ENCODE measurements at regions not wholly inside any gene's neighbourhood (a gene's known extent, or its start where the extent isn't known, plus 50 kb on each side); places are given as distances from the start of the nearest gene placed in this dataset.

DNA sequence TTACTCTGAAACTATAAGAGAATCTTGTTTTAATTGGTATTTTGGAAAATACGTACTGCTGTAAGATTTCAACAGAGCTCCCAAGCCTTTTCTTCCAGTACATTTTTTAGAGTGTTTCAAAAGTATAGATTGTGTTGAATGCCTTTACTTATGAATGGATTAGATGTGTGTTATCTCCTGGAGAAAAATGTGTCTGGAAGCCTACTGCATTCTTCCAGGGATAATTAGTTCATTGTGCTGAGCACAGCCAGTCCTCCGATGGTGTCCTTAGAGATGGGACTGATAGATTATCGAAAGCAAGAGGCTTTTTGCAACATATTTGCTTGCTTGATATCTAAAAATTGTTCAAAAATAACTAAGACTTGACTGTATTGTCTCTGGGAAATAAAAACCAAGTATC lies 114.2 kb downstream of the PLEKHG1 start:
- TF ChIP-seq POLR2A (IDR thresholded peaks at IDR 0.05; ENCODE audit: low read depth, low read length) (no peak), JUN (IDR thresholded peaks at IDR 0.05; ENCODE audit: borderline replicate concordance, insufficient read depth, insufficient read length, low read depth) (no peak), FOS (IDR thresholded peaks at IDR 0.05; ENCODE audit: borderline replicate concordance, insufficient read depth, low read length) (no peak), POLR2AphosphoS5 (IDR thresholded peaks at IDR 0.05; ENCODE audit: insufficient read depth, low read depth, low read length) (no peak), MYC (IDR thresholded peaks at IDR 0.05; ENCODE audit: low read depth, low read length) (no peak), EZH2 (IDR thresholded peaks at IDR 0.05; ENCODE audit: borderline replicate concordance, low read depth, low read length, severe bottlenecking) (no peak)
- TF ChIP-seq, protein P1, sequence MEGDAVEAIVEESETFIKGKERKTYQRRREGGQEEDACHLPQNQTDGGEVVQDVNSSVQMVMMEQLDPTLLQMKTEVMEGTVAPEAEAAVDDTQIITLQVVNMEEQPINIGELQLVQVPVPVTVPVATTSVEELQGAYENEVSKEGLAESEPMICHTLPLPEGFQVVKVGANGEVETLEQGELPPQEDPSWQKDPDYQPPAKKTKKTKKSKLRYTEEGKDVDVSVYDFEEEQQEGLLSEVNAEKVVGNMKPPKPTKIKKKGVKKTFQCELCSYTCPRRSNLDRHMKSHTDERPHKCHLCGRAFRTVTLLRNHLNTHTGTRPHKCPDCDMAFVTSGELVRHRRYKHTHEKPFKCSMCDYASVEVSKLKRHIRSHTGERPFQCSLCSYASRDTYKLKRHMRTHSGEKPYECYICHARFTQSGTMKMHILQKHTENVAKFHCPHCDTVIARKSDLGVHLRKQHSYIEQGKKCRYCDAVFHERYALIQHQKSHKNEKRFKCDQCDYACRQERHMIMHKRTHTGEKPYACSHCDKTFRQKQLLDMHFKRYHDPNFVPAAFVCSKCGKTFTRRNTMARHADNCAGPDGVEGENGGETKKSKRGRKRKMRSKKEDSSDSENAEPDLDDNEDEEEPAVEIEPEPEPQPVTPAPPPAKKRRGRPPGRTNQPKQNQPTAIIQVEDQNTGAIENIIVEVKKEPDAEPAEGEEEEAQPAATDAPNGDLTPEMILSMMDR (IDR thresholded peaks at IDR 0.05; ENCODE audit: extremely low read depth in 1 of 2, insufficient read depth in 1 of 2, low read depth in 1 of 2, low read length in 2 of 2), result no peak
- TF ChIP-seq, protein P2, sequence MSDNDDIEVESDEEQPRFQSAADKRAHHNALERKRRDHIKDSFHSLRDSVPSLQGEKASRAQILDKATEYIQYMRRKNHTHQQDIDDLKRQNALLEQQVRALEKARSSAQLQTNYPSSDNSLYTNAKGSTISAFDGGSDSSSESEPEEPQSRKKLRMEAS (IDR thresholded peaks at IDR 0.05; ENCODE audit: insufficient read depth, insufficient read length), result no peak

All from endothelial cell of umbilical vein (primary cell).